Gastrocnemius medialis (tissue), 4 donors: ENCODE measurements at regions not wholly inside any gene's neighbourhood (a gene's known extent, or its start where the extent isn't known, plus 50 kb on each side); places are given as distances from the start of the nearest gene placed in this dataset.

Experiments used
- POLR2A ChIP-seq, 2 donors: fragments of 450-650 bp; IDR thresholded peaks; one replicate each; pipeline ENCODE4 v1.6.1; 2017; ENCODE audit warnings: antibody characterized with exemption in 2 of 2, mild to moderate bottlenecking in 2 of 2, moderate library complexity in 2 of 2
- TF ChIP-seq, protein P1 (sequence below), 5 experiments: fragments of 450-650 bp in 3 of 5; fragments of 200-600 bp in 2 of 5; sonication (generic) in 2 of 5; IDR thresholded peaks in 4 of 5; conservative IDR thresholded peaks in 1 of 5; 1 replicate in 4 of 5; 2 replicates in 1 of 5; pipeline ENCODE4 v1.5.1; 2016 to 2019; ENCODE audit warnings: antibody characterized with exemption in 5 of 5, mild to moderate bottlenecking in 3 of 5, moderate library complexity in 3 of 5

GRCh38 chr5:60277941-60278340 lies 384.4 kb upstream of the PDE4D start:
- TF ChIP-seq POLR2A (IDR thresholded peaks at IDR 0.05): no peak
- TF ChIP-seq, protein P1, sequence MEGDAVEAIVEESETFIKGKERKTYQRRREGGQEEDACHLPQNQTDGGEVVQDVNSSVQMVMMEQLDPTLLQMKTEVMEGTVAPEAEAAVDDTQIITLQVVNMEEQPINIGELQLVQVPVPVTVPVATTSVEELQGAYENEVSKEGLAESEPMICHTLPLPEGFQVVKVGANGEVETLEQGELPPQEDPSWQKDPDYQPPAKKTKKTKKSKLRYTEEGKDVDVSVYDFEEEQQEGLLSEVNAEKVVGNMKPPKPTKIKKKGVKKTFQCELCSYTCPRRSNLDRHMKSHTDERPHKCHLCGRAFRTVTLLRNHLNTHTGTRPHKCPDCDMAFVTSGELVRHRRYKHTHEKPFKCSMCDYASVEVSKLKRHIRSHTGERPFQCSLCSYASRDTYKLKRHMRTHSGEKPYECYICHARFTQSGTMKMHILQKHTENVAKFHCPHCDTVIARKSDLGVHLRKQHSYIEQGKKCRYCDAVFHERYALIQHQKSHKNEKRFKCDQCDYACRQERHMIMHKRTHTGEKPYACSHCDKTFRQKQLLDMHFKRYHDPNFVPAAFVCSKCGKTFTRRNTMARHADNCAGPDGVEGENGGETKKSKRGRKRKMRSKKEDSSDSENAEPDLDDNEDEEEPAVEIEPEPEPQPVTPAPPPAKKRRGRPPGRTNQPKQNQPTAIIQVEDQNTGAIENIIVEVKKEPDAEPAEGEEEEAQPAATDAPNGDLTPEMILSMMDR (IDR thresholded peaks at IDR 0.05 in 4 of 5, conservative IDR thresholded peaks at IDR 0.05 in 1 of 5): no peak
